RKO (cell line): ENCODE measurements at regions not wholly inside any gene's neighbourhood (a gene's known extent, or its start where the extent isn't known, plus 50 kb on each side); places are given as distances from the start of the nearest gene placed in this dataset.

Experiments
- DNase-seq: peaks from one replicate; pipeline ENCODE4 v3.0.0-alpha.2; 2016; ENCODE audit warnings: low spot score

- DNase-seq, result no peak
Observed at GRCh38 chr1:175826705-175827104, 83.3 kb upstream of the TNR start.

- no peak for DNase-seq
Observed at GRCh38 chr1:175824079-175824478, 80.7 kb upstream of the TNR start.

DNA sequence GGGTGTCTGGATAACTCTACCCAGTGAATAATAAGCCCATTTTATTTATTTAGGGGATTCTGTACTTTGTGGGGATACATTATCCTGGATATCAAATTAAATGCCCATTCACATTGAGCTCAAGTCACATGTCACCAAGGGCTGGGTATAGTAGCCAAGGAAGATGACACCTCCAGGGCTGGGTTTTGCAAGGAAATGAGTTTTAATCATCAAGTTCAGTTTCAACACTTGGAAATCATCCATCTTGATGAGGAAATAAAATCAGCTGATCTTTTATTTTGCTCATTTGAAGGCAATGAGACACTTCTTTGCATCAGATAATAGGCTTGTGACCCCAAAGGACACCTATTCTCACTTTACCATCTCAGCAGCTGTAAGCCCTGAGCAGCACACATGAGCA is 80.0 kb upstream of the TNR start:
- no peak for DNase-seq

GRCh38 chr1:175822580-175822979 is 79.2 kb upstream of the TNR start:
- DNase-seq, result peak; percentile 32

- DNase-seq, result no peak
Observed at GRCh38 chr1:175820456-175821025, 77.1 kb upstream of the TNR start.

DNA sequence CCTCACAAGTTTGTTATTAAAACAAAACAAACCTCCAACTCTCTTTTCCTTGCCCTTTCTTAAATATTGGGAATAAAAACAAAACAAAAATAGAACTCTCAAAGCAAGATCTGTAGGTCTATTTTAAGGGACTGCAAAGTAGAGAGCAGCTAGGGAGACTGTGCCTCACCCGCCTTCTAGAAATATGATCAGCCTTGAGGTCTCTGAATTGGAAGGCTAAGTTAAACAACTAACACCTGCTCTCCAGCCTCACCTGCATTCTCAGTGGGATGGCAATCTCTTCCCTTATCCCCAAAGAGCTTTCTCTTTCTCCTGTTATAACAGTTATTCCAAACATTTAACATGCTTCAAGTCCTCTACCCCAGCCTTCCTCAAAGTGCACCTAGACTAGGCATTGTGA is 75.5 kb upstream of the TNR start:
- no peak for DNase-seq

DNA sequence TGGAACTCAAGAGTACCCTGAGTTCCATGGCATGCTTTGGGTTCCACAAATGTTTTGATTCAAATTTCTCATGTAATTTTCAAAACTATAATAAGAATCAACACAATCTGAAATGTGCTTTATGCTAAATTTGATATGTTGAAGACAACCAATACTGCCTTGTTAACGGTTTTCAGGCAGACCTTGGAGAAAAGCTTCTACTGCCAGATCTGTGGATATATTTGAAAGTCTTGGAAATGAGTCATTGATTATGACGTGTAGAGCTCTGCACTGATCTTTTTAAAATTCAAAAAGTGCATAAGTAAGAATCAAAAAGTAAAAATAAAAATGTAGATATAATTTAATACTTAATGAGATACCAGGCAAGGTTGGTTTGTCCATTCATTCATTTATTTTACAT is 74.0 kb upstream of the TNR start:
- no peak for DNase-seq

DNA sequence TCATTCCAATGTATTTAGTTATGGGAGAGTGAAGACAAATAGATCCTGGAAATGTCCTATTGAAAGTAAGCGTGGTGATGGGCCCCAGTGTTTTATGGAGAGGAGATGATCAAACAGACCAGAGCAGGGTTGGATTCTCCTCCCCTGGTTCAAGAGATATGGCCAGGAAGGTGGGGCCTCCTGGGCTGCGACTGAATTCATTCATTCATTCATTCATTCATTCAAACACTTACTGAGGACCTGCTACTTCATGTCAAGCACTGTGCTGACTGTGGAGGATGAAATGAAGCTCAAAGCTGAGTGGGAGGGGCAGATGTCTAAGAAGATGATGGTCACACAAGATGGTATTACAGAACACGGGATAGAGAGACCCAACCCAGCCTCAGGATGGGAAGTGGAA is 71.5 kb upstream of the TNR start:
- DNase-seq, result no peak

DNA sequence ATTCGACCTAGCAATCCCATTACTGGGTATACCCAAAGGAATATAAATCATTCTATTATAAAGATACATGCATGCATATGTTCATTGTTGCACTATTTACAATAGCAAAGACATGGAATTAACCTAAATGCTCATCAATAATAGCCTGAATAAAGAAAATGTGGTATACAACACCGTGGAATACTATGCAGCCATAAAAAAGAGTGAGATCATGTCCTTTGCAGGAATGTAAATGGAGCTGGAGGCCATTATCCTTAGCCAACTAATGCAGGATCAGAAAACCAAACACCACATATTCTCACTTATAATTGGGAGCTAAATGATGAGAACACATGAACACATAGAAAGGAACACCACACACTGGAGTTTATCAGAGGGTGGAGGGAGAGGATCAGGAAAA is 69.5 kb upstream of the TNR start:
- no peak for DNase-seq

DNA sequence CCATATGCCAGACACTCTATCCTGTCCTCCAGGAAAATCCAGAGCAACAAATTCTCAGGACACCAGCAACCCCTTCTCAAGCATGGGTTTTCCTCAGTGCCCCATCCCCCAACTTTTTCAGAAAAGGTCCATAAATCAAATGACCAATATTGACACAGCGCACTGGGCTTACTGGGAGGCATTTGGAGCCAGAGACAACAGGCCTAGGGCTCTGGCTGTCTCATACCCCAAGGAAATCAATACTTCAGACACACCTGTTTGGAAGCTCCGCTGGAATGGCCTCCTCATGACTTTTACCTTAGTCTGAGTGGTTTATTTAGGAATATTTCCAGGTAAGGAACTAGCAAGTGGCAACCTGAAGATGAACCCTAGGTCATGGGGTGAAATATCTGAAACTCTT is 66.9 kb upstream of the TNR start:
- DNase-seq, result no peak

DNA sequence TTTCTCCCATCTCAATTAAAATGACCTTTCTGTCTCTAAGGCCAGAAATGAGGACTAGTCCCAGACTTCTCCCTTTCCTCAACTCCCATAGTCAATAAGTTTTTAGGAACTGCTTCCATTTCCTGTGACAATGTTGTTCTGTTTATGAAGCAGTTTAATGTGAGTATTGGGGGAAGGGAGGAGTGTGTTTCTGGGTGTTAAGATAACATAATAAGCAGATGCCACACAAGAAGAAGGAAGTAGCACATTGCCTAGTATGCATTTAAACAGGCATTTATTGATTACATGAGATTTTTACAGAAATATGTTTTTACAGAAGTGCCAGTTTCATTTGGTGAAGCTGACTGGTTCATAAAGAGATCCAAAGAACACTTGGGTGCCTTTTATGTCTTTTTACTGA is 65.6 kb upstream of the TNR start:
- no peak for DNase-seq

DNA sequence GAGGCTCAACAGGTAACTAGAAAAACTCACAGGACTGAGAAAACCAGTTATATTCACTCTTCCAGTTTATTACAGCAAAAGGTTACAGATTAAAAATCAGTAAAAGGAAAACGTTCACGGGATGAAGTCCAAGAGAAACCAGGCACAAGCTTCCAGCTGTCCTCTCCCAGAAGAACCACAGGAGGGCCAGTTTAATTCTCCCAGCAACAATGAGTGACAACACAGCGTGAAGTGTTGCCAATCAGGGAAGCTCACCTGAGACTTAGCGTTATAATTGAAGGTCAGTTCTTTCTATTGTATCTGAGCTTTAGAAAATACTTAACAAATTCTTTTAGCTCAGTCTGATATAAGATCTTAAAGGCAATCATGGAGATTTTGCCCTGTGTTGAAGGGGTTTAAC is 65.2 kb upstream of the TNR start:
- DNase-seq, result no peak

DNA sequence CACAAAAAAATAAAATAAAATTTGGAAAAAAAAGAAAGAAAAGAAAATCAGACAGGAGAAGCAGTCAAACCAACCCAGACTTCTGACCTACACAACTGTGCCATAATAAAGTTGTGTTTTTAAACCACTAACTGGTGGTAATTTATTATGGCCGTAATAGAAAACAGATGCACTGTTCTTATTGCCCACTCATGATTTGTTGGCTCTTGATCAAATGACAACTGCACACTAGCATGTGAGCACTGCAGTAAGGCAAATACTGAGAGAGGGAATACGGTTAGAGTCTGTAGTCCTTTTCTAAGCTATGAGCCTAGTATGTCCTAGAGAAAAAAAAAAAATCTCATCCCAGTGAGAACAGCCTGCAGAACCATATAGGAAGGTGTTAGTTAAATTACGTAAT is 61.2 kb upstream of the TNR start:
- no peak for DNase-seq

- DNase-seq, result no peak
Observed at GRCh38 chr1:175803413-175803812, 60.0 kb upstream of the TNR start.

DNA sequence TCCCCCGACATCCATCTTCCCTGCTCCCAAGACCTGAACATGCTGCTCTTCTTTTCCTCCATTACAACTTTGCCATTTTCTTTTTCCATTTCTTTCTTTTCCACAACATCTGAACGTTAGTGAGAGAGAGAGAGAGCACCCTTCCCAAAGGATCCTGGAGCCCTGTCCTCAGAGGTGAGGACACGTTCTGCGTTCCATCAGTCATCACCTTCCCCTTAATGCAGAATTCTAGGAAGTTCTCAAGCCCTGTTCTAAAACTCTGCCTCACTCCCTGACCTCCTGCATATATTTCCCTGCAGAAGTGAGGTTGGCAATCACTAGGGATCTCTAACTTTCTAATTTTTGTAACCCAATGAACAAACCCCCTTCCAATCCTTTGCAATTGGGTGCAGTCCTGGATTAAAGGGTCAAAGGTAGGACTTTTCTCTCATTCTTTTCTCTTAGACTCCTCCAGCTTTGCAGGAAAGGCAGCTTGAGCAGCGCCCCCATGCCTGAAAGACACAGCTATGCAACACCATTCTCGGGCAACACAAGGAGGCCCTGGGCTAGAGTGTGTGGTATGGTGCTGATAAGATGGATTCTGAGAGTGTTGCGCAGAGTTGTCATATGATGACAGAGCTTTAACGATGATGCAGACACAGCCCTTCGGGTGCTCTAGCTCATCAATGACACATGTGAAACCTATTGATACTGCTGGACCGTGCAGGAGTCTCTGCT is 59.2 kb upstream of the TNR start:
- no peak for DNase-seq

GRCh38 chr1:175801979-175802378 is 58.6 kb upstream of the TNR start:
- no peak for DNase-seq

DNA sequence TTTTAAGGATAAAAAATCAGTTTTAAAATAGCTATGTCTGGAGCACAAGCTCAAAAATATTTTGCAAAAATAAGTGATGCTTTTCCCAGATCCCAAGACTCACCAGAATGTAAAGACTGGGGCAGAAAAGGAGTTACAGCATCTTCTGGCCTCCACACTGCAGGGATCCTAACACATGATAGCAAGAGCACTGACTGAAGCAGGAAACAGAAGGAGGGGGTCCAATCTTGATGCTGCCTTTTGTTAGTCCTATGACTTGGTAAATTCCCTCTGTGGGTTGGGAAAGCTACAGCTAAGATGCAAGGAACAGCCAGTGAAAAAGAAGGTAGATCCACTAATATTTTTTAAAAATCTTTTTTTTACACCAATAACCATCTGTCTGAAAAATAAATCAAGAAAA is 54.2 kb upstream of the TNR start:
- DNase-seq, result no peak

- no peak for DNase-seq
Observed at GRCh38 chr1:175794586-175794985, 51.2 kb upstream of the TNR start.

DNA sequence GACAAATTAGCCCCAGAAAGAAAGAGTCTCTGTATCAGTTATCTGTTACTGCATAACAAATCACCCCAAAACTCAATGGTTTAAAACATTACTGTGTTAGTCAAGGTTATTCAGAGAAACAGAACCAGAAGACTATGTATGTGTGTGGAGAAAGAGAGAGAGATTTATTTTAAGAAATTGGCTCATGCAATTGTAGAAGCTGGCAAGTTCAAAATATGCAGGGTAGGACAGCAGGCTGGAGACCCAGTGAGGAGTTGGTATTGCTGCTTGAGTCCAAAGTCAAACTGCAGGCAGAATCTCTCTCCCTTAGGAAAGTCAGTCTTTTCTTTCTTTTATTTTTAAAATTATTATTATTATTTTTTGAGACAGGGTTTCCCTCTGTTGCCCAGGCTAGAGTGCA is 50.2 kb upstream of the TNR start:
- DNase-seq, result no peak
